GM21786 (cell line): ENCODE measurements at regions not wholly inside any gene's neighbourhood (a gene's known extent, or its start where the extent isn't known, plus 50 kb on each side); places are given as distances from the start of the nearest gene placed in this dataset.

ENCODE experiments used
- ATAC-seq: cut with Tn5 transposase; IDR thresholded peaks from one replicate; pipeline ENCODE4 v1.9.1; 2021; ENCODE audit not compliant: unreplicated experiment

- no peak for ATAC-seq
Observed at GRCh38 chr13:62702502-62702901, 1286.9 kb upstream of the PCDH20 start.

DNA sequence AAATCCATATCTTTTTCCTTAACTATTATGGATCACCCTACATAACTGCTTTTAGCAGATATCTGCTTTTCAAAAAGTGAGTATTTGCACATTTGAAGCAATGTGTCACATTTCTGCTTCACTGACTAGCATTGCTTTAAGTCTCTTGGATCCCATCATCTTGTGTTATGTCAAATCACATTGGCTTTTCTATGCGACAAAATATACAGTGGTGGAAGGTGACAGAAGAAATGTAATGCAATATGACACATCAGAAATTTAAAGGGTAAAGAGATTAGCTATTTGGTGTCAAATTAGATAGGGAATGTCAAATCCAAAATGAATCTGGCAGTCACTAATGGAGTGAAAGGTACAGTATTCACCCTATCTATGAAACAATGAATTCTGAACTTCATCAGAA is 1282.1 kb upstream of the PCDH20 start:
- ATAC-seq = no peak

GRCh38 chr13:62696490-62696889 is 1280.8 kb upstream of the PCDH20 start:
- no peak for ATAC-seq

GRCh38 chr13:62687732-62688131 is 1272.1 kb upstream of the PCDH20 start:
- ATAC-seq = no peak

DNA sequence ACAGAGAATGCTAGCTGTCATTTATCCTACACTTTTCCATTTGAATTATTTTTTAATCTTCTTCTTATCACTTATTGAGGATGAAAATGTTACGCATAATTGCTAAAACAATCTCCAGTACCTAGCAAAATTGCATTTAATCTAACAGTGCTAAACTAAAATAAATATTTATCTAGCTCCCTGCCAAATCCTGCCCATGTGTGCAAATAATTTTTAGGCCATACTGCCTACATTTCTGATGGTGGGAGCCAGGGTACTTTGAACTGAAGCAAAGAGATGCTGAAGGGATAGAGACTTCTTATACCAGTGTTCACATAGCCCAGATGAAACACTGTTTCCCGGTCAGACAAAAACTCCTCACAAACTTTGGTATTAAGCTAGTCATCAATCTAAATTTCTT is 1268.7 kb upstream of the PCDH20 start:
- ATAC-seq = no peak

DNA sequence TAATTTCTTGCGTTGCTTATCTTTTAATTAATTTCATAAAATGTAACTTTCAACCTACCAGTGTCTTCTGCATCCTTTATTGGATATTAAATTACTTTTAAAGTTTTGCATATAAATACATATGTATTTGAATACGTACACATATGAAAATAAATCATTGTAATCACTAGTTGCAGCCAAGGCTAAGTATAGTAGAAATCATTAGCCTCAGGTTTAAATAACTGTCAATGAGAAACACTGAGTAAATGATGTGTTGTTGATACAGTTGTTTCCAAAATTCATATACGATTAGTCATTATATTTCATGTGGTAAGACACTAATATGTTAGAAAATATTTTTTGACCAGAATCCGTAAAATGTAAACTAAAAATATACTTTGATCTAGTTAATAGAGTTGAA is 1267.1 kb upstream of the PCDH20 start:
- no peak for ATAC-seq

GRCh38 chr13:62678039-62678438 is 1262.4 kb upstream of the PCDH20 start:
- no peak for ATAC-seq

GRCh38 chr13:62663767-62664166 is 1248.1 kb upstream of the PCDH20 start:
- no peak for ATAC-seq

DNA sequence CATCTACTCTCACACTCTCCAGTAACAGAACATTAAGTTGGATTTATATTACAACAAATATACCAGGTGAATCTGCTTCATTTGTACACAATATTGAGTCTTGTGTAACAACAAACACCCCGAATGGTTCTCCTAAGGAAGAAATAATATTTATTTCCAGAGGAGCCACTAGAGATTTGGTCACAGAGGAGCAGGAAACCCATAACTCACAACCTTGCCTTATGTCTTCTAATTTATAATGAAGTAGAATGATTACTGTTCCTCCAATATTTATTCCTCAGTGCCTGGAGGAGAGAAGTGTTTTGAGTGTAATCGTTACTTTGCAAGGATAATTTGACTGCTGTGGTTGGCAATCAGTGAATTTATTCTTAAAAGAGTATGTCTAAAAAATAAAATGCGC is 1243.7 kb upstream of the PCDH20 start:
- no peak for ATAC-seq

DNA sequence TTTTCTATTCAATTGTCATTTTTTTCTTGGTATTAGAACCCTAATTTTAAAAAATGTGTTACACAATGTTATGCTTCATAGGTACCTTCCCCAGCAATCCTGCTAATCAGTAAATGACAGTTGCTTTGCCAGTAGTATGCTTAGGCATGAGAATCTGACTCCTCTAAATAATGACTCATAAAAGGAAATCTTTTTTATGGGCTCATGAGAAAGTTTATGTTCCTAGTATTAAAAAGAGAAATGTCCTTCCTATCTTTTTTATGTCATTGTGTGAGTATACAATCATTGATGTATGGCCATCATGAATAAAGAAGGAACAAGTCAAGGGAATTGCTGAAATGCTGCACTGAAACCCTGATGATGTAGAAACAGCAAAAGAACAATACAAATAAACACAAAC is 1237.7 kb upstream of the PCDH20 start:
- no peak for ATAC-seq

GRCh38 chr13:62643799-62644524 is 1228.3 kb upstream of the PCDH20 start:
- ATAC-seq = peak; percentile 90

GRCh38 chr13:62643007-62643483 is 1227.4 kb upstream of the PCDH20 start:
- ATAC-seq = no peak

GRCh38 chr13:62635161-62635560 is 1219.5 kb upstream of the PCDH20 start:
- no peak for ATAC-seq

DNA sequence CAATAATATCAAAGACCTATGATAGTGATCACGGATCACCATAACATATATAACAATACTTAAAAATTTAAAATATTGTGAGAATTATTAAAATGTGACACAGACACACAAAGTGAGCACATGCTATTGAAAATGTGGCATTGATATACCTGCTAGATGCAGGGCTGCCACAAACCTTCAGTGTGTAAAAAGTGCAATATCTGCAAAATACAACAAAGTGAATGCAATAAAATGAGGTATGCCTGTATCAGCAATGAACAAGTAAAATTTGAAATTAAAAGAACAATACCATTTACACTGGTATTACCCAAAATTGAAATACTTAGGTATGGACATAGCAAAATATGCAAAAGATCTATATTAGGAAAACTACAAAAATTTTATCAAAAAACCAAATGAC is 1217.8 kb upstream of the PCDH20 start:
- no peak for ATAC-seq

- no peak for ATAC-seq
Observed at GRCh38 chr13:62631619-62632018, 1216.0 kb upstream of the PCDH20 start.

DNA sequence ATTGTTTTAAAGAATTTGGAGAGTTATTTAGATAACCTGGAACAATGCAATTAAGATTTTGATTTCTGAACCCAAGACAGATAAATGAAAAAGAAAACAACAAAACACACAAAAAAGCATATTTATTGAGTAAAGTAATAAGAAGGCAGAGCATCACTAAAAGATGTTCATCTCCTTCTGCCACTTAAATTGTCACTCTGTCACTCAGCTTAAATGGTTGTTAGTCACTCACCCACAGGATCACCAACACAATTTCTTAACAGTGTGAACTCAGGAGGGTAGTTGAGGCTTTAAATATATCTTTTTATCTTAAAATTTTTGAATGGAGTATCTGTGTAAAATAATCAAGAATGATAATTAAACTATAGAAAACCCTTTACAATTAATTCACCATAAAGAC is 1215.5 kb upstream of the PCDH20 start:
- no peak for ATAC-seq

DNA sequence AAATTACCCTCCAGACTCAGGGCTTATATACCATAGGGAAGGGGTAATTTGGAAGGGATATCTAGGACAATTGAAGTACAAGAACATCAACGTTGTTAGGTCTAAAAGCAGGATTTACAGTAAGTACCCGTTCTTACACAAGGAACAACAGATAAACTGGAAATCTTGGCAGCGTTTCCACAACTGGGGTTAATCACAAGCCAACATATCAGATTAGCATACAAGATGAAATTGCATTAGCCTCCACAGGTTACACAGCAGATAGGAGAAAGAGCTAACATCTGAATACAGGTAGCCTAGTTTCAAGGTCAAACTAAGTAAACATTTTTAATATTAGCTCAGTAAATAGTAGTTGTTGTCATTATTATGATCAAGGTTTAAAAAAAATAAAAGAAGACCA is 1214.0 kb upstream of the PCDH20 start:
- no peak for ATAC-seq

- no peak for ATAC-seq
Observed at GRCh38 chr13:62627226-62627625, 1211.6 kb upstream of the PCDH20 start.

DNA sequence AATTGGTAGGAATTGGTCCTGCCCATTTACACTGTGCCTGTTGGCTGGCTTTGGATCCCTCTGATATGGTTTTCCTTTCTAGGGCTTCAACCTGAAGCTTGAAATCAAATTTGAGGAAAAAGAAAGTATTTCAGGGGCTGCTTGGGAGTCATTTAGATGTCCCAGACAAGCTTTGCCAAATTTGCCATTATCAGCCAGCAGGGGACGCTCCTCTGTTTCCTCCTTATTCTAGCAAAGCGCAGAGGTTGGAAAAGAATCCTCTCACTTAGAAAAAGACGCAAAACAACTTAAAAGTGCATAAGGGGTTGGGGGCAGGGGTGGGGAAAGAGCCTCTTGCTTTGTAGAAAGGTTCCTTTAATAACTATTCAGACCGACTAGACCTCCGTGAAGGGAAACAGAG is 1211.1 kb upstream of the PCDH20 start:
- peak; percentile 68 for ATAC-seq

- ATAC-seq = no peak
Observed at GRCh38 chr13:62625214-62625881, 1209.7 kb upstream of the PCDH20 start.

DNA sequence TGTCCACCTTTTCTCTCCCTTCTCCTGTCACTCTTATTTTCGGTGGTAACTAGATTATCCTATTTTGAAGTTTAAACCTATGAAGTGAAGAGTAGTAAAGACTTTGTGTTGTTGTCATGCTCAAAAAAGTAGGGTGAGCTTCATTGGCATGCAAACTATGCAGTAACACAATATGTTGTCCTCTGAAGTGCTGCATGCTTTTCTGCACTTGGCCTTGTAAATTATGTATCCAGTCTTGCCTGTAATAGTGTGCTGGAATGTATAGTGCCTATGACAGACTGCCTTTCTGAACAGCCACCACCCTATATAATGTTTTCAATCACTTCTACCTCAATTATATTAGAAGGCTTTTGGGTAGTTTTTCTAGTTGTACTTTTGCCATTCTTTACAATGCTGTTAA is 1198.2 kb upstream of the PCDH20 start:
- no peak for ATAC-seq

GRCh38 chr13:62611343-62611742 is 1195.7 kb upstream of the PCDH20 start:
- no peak for ATAC-seq

DNA sequence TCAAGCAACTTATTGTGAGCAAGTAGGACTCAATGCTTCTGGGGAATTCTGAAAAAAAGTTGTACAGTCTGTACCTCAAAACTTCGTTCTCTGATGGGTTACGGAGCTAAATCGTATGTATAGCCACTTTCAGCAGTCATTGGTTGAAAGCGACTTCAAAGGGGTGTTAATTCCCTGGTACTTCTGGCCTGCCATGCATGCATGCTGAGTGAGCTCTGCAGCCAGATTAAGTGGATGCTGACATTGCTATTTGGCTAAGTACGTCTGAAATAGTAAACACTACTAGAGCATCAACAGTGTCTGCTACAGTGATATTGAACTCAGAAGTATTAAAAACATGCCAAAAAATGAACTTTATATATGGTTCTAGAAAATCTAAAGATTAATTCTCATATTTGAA is 1183.1 kb upstream of the PCDH20 start:
- ATAC-seq = no peak
